Retinal pigment epithelial cell (primary cell): ENCODE measurements at regions not wholly inside any gene's neighbourhood (a gene's known extent, or its start where the extent isn't known, plus 50 kb on each side); places are given as distances from the start of the nearest gene placed in this dataset.
"Not testable (repeated sequence)": the region's sequence is repeated elsewhere in the genome, so short reads cannot be mapped to it uniquely, and the experiment has no call there.

Experiments
- DNase-seq: peaks from one replicate; pipeline ENCODE4 v3.0.0-alpha.2; 2010; ENCODE audit warnings: low read depth
- H3K4me3 ChIP-seq: 2 replicates; pipeline ENCODE4 v1.5.1; 2011; ENCODE audit warnings: mild to moderate bottlenecking, low read length, control low read depth, moderate library complexity
- CTCF ChIP-seq: conservative IDR thresholded peaks from 2 replicates; pipeline ENCODE4 v1.5.1; 2011; ENCODE audit warnings: low read depth, low read length, control low read depth, inconsistent platforms

GRCh38 chr12:4151362-4152121 is 122.0 kb upstream of the CCND2 start:
- H3K4me3 ChIP-seq: no peak overlapping the region
- no peak for DNase-seq
- TF ChIP-seq CTCF: no peak

DNA sequence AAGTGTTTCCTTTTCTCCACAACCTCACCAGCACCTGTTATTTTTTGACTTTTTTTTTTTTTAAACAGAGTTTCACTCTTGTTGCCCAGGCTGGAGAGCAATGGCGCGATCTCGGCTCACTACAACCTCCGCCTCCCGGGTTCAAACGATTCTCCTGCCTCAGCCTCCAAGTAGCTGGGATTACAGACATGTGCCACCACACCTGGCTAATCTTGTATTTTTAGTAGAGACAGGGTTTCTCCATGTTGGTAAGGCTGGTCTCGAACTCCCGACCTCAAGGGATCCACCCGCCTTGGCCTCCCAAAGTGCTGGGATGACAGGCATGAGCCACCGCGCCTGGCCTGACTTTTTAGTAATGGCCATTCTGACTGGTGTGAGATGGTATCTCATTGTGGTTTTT is 123.2 kb upstream of the CCND2 start:
- not testable (repeated sequence) for H3K4me3 ChIP-seq, DNase-seq

- DNase-seq: no peak
Measured at GRCh38 chr12:4148418-4149056, 125.0 kb upstream of the CCND2 start.

GRCh38 chr12:4147031-4147481 is 126.5 kb upstream of the CCND2 start:
- no peak for DNase-seq
- H3K4me3 ChIP-seq: no peak overlapping the region
- TF ChIP-seq CTCF: no peak

More at GRCh38 chr12:4148418-4149056, 125.0 kb upstream of the CCND2 start:
- TF ChIP-seq CTCF: no peak
- H3K4me3 ChIP-seq: no peak overlapping the region

- H3K4me3 ChIP-seq: no peak overlapping the region
- no peak for TF ChIP-seq CTCF
Measured at GRCh38 chr12:4145990-4146859, 127.3 kb upstream of the CCND2 start.

DNA sequence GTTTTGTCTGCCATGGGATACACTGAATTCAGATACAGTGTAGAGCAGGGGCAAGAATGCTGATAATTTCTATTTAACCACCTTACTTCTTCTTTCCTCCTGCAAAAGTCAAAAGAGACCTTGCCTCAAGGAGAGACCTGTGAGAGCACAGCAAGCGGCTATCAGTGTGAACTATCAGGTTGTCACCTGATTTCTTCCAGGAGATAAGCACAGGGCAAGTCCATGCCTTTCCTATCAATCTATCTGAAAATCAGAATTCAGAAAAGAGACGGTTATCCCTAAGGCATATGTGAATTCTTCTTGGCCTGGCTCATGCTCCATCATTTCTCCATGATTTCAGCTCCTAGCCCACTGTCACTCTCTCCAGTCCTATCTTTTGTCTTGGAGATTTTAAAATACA is 128.9 kb upstream of the CCND2 start:
- no peak overlapping the region for H3K4me3 ChIP-seq
- TF ChIP-seq CTCF: no peak

More at GRCh38 chr12:4145990-4146859, 127.3 kb upstream of the CCND2 start:
- DNase-seq: no peak

GRCh38 chr12:4143896-4144295 is 129.7 kb upstream of the CCND2 start:
- no peak for DNase-seq
- TF ChIP-seq CTCF: no peak
- no peak overlapping the region for H3K4me3 ChIP-seq

More for the DNA sequence above, 128.9 kb upstream of the CCND2 start:
- DNase-seq: no peak
